Lower leg skin (tissue), 4 donors: ENCODE measurements at regions not wholly inside any gene's neighbourhood (a gene's known extent, or its start where the extent isn't known, plus 50 kb on each side); places are given as distances from the start of the nearest gene placed in this dataset.

Source experiments
- DNase-seq, 2 donors: peaks; one replicate each; pipeline ENCODE4 v3.0.0-alpha.2; 2019; ENCODE audit warnings: low spot score in 2 of 2
- H3K4me3 ChIP-seq: fragments of 200-600 bp; sonication (generic); 2 replicates; pipeline ENCODE4 v1.5.1; 2017; ENCODE audit warnings: mild to moderate bottlenecking, low read depth; ENCODE audit not compliant: poor library complexity, severe bottlenecking
- CTCF ChIP-seq, 3 donors: fragments of 450-650 bp; IDR thresholded peaks; one replicate each; pipeline ENCODE4 v1.5.1; 2016; ENCODE audit warnings: antibody characterized with exemption in 3 of 3, mild to moderate bottlenecking in 3 of 3, moderate library complexity in 2 of 3
- POLR2A ChIP-seq, 2 donors: fragments of 450-650 bp; IDR thresholded peaks; one replicate each; pipeline ENCODE4 v1.6.1; 2016 to 2017; ENCODE audit warnings: antibody characterized with exemption in 2 of 2, mild to moderate bottlenecking in 1 of 2, moderate library complexity in 1 of 2
- WGBS, 2 donors: methylation state at CpG; one replicate each; pipeline ENCODE4 v1.1.5; 2018; 5-methylcytosine and 5-hydroxymethylcytosine counted together
- intact Hi-C: fragments of 100-400 bp; cut with DNase I; formaldehyde crosslinking; loops from one replicate; pipeline ENCODE4 v1.15.0; 2023; ENCODE audit warnings: low total_unique reads

GRCh38 chr11:15907806-15908205 lies 448.5 kb downstream of the SOX6 start:
- intact Hi-C loops, result no loop called here
- 95 to 96% methylated on average over 3 of the region's 3 CpGs for WGBS, 2 donors
- no peak for DNase-seq
- TF ChIP-seq POLR2A (IDR thresholded peaks at IDR 0.05) (no peak), CTCF (IDR thresholded peaks at IDR 0.05) (no peak)
- H3K4me3 ChIP-seq, result no peak overlapping the region

GRCh38 chr11:15909937-15910598 lies 446.3 kb downstream of the SOX6 start:
- H3K4me3 ChIP-seq, result no peak overlapping the region
- TF ChIP-seq CTCF (IDR thresholded peaks at IDR 0.05) (no peak), POLR2A (IDR thresholded peaks at IDR 0.05) (no peak)
- 79 to 92% methylated on average over 11 of the region's 11 CpGs for WGBS, 2 donors
- no peak for DNase-seq
- intact Hi-C loops, result no loop called here

GRCh38 chr11:15910761-15911160 lies 445.6 kb downstream of the SOX6 start:
- TF ChIP-seq CTCF (IDR thresholded peaks at IDR 0.05) (no peak), POLR2A (IDR thresholded peaks at IDR 0.05) (no peak)
- intact Hi-C loops, result no loop called here
- no peak overlapping the region for H3K4me3 ChIP-seq
- 96 to 98% methylated on average over 7 of the region's 7 CpGs for WGBS, 2 donors
- DNase-seq, result no peak

GRCh38 chr11:15911377-15912044 lies 444.8 kb downstream of the SOX6 start:
- peak in 1 of 2 donors; percentile 77 for DNase-seq
- no peak overlapping the region for H3K4me3 ChIP-seq
- TF ChIP-seq POLR2A (IDR thresholded peaks at IDR 0.05), result no peak
- TF ChIP-seq CTCF (IDR thresholded peaks at IDR 0.05), result no peak
- intact Hi-C loops, result no loop called here
- WGBS, 2 donors, result 58 to 73% methylated on average over 6 of the region's 6 CpGs

- TF ChIP-seq CTCF (IDR thresholded peaks at IDR 0.05) (no peak), POLR2A (IDR thresholded peaks at IDR 0.05) (no peak)
These were observed 444.1 kb downstream of the SOX6 start for GRCh38 chr11:15912291-15912690.

More at GRCh38 chr11:15912291-15912690, 444.1 kb downstream of the SOX6 start:
- intact Hi-C loops, result no loop called here
- no peak overlapping the region for H3K4me3 ChIP-seq
- 96 to 97% methylated on average over 2 of the region's 2 CpGs for WGBS, 2 donors
- DNase-seq, result peak in 1 of 2 donors; percentile 42
